Liver (tissue), 3 donors: ENCODE measurements at regions not wholly inside any gene's neighbourhood (a gene's known extent, or its start where the extent isn't known, plus 50 kb on each side); places are given as distances from the start of the nearest gene placed in this dataset.

Experiments used
- EGR1 ChIP-seq, 2 donors: IDR thresholded peaks; 2 replicates each; pipeline ENCODE4 v1.6.1; 2016 to 2018; ENCODE audit warnings: antibody characterized with exemption in 2 of 2, low read depth in 2 of 2
- GABPA ChIP-seq, 2 donors: IDR thresholded peaks in 1 of 2; conservative IDR thresholded peaks in 1 of 2; 2 replicates each; pipeline ENCODE4 v1.6.1; 2016; ENCODE audit warnings: antibody characterized with exemption in 2 of 2, mild to moderate bottlenecking in 1 of 2, moderate library complexity in 1 of 2
- JUND ChIP-seq, 2 donors: IDR thresholded peaks; 2 replicates each; pipeline ENCODE4 v1.6.1; 2016; ENCODE audit warnings: antibody characterized with exemption in 2 of 2
- MAX ChIP-seq: IDR thresholded peaks from 2 replicates; pipeline ENCODE4 v1.6.1; 2016; ENCODE audit warnings: antibody characterized with exemption
- RXRA ChIP-seq, 2 donors: IDR thresholded peaks; 2 replicates each; pipeline ENCODE4 v1.6.1; 2017 to 2018; ENCODE audit warnings: antibody characterized with exemption in 2 of 2, mild to moderate bottlenecking in 1 of 2
- SP1 ChIP-seq: IDR thresholded peaks from 2 replicates; pipeline ENCODE4 v1.6.1; 2018; ENCODE audit warnings: antibody characterized with exemption, mild to moderate bottlenecking
- TAF1 ChIP-seq: conservative IDR thresholded peaks from 2 replicates; pipeline ENCODE4 v1.6.1; 2016; ENCODE audit warnings: antibody characterized with exemption, mild to moderate bottlenecking
- ZBTB33 ChIP-seq: IDR thresholded peaks from 2 replicates; pipeline ENCODE4 v1.6.1; 2016; ENCODE audit warnings: antibody characterized with exemption
- TF ChIP-seq, protein P1 (sequence below): fragments of 150-350 bp; IDR thresholded peaks from 2 replicates; pipeline ENCODE4 v1.5.1; 2017; ENCODE audit warnings: improper control_type of control experiment, low read depth, low read length; ENCODE audit not compliant: missing input control
- TF ChIP-seq, protein P2 (sequence below): IDR thresholded peaks from 2 replicates; pipeline ENCODE4 v1.6.1; 2016; ENCODE audit warnings: antibody characterized with exemption
- donor health status: healthy.
- donor health status: healthy.

DNA sequence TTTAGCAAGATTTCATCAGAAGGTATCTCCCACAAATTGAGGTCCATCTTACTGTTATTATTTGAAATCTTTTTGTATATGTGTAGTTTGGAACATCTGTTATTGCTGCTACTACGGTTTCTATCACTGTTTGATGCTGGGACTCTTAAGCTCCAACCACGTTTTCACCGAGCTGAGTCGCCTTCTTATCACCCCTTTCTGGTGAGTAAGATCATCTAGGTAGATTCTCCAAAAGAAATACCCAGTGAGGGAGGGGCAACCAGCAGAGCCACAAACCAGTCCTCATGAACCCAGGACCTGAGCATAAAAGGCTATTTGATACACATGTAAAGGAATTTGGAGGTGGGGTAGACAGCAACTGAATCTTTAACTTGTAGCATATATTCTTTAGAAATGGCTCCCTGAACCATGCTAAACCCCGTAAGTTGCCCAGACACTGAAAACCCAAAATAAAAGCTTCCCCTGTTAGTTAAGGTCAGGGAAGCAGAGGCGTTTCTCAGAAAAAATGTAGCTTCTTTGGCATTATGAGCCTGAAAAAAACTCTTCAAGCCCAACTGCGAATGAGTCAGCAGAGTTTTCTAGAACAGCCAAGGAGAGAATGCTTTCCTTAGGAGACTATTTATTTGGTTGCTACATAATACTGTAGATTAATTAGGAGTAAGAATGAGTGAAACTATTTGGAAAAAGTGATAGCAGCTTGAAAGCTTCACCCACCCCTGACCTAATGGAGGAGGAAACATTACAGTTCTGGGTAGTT is 53.8 kb upstream of the ATXN3L start:
- TF ChIP-seq GABPA (IDR thresholded peaks at IDR 0.05 in 1 of 2, conservative IDR thresholded peaks at IDR 0.05 in 1 of 2) (no peak), EGR1 (IDR thresholded peaks at IDR 0.05; ENCODE audit: low read depth in 2 of 2) (no peak), MAX (no peak), ZBTB33 (no peak), RXRA (IDR thresholded peaks at IDR 0.05) (no peak), TAF1 (no peak), SP1 (no peak), JUND (IDR thresholded peaks at IDR 0.05) (no peak)
- TF ChIP-seq, protein P1, sequence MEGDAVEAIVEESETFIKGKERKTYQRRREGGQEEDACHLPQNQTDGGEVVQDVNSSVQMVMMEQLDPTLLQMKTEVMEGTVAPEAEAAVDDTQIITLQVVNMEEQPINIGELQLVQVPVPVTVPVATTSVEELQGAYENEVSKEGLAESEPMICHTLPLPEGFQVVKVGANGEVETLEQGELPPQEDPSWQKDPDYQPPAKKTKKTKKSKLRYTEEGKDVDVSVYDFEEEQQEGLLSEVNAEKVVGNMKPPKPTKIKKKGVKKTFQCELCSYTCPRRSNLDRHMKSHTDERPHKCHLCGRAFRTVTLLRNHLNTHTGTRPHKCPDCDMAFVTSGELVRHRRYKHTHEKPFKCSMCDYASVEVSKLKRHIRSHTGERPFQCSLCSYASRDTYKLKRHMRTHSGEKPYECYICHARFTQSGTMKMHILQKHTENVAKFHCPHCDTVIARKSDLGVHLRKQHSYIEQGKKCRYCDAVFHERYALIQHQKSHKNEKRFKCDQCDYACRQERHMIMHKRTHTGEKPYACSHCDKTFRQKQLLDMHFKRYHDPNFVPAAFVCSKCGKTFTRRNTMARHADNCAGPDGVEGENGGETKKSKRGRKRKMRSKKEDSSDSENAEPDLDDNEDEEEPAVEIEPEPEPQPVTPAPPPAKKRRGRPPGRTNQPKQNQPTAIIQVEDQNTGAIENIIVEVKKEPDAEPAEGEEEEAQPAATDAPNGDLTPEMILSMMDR, result no peak
- TF ChIP-seq, protein P2, sequence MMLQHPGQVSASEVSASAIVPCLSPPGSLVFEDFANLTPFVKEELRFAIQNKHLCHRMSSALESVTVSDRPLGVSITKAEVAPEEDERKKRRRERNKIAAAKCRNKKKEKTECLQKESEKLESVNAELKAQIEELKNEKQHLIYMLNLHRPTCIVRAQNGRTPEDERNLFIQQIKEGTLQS, result no peak
